Ascending aorta (tissue), 2 donors: ENCODE measurements at regions not wholly inside any gene's neighbourhood (a gene's known extent, or its start where the extent isn't known, plus 50 kb on each side); places are given as distances from the start of the nearest gene placed in this dataset.

Experiments
- DNase-seq, 2 donors: peaks; one replicate each; pipeline ENCODE4 v3.0.0-alpha.2; 2019; ENCODE audit warnings: low spot score in 2 of 2
- H3K27ac ChIP-seq, 2 donors: fragments of 200-600 bp; sonication (generic); one replicate each; pipeline ENCODE4 v1.5.1; 2016 to 2017; ENCODE audit warnings: mild to moderate bottlenecking in 1 of 2
- H3K27me3 ChIP-seq: fragments of 200-600 bp; sonication (generic); one replicate; pipeline ENCODE4 v1.5.1; 2017
- H3K36me3 ChIP-seq, 2 donors: fragments of 200-600 bp; sonication (generic); one replicate each; pipeline ENCODE4 v1.5.1; 2016
- H3K4me1 ChIP-seq, 2 donors: fragments of 200-600 bp; sonication (generic); one replicate each; pipeline ENCODE4 v1.5.1; 2016 to 2017; ENCODE audit warnings: mild to moderate bottlenecking in 1 of 2
- H3K4me3 ChIP-seq, 2 donors: fragments of 200-600 bp; sonication (generic); one replicate each; pipeline ENCODE4 v1.5.1; 2016 to 2017; ENCODE audit warnings: mild to moderate bottlenecking in 1 of 2
- H3K9me3 ChIP-seq, 2 donors: fragments of 200-600 bp; sonication (generic); one replicate each; pipeline ENCODE4 v1.5.1; 2016
- CTCF ChIP-seq, 3 experiments: fragments of 200-600 bp in 2 of 3; fragments of 450-650 bp in 1 of 3; sonication (generic) in 2 of 3; IDR thresholded peaks; one replicate each; pipeline ENCODE4 v1.5.1; 2016 to 2019; ENCODE audit warnings: antibody characterized with exemption in 3 of 3, mild to moderate bottlenecking in 1 of 3, moderate library complexity in 1 of 3
- intact Hi-C: fragments of 100-400 bp; cut with DNase I; formaldehyde crosslinking; loops from one replicate; pipeline ENCODE4 v1.15.1; 2023

- Histone ChIP-seq H3K36me3 (peaks cover 0 to 9% of the 10 kb centered on the region in 2 donors), H3K4me1 (no peaks in the 10 kb centered on the region), H3K9me3 (no peaks in the 10 kb centered on the region), H3K4me3 (no peak overlapping the region), H3K27me3 (no peaks in the 10 kb centered on the region), H3K27ac (no peak overlapping the region)
- intact Hi-C loops = no loop called here
- TF ChIP-seq CTCF (IDR thresholded peaks at IDR 0.05) = no peak
- DNase-seq = no peak
Observed at GRCh38 chr21:36239585-36239984, 80.4 kb upstream of the MORC3 start.

GRCh38 chr21:36241717-36242116 is 78.3 kb upstream of the MORC3 start:
- intact Hi-C loops = no loop called here
- Histone ChIP-seq H3K27ac (no peak overlapping the region), H3K4me3 (no peak overlapping the region), H3K27me3 (no peaks in the 10 kb centered on the region), H3K9me3 (no peaks in the 10 kb centered on the region), H3K36me3 (peaks cover 13 to 26% of the 10 kb centered on the region in 2 donors), H3K4me1 (no peaks in the 10 kb centered on the region)
- no peak for DNase-seq
- TF ChIP-seq CTCF (IDR thresholded peaks at IDR 0.05) = no peak

- DNase-seq = no peak
- Histone ChIP-seq H3K4me1 (no peaks in the 10 kb centered on the region), H3K4me3 (no peak overlapping the region), H3K27ac (no peak overlapping the region), H3K27me3 (no peaks in the 10 kb centered on the region), H3K9me3 (no peaks in the 10 kb centered on the region), H3K36me3 (peaks cover 18 to 39% of the 10 kb centered on the region in 2 donors)
- no peak for TF ChIP-seq CTCF (IDR thresholded peaks at IDR 0.05)
- intact Hi-C loops = no loop called here
Observed at GRCh38 chr21:36245115-36245514, 74.9 kb upstream of the MORC3 start.

- Histone ChIP-seq H3K27ac (no peak overlapping the region), H3K9me3 (no peaks in the 10 kb centered on the region), H3K27me3 (no peaks in the 10 kb centered on the region), H3K4me3 (no peak overlapping the region), H3K36me3 (peaks cover 19 to 43% of the 10 kb centered on the region in 2 donors), H3K4me1 (no peaks in the 10 kb centered on the region)
- DNase-seq = no peak
- no peak for TF ChIP-seq CTCF (IDR thresholded peaks at IDR 0.05)
- intact Hi-C loops = no loop called here
Observed at GRCh38 chr21:36245649-36246048, 74.3 kb upstream of the MORC3 start.

GRCh38 chr21:36246080-36246631 is 73.8 kb upstream of the MORC3 start:
- H3K9me3 ChIP-seq = no peaks in the 10 kb centered on the region
- no peaks in the 10 kb centered on the region for H3K4me1 ChIP-seq
- TF ChIP-seq CTCF (IDR thresholded peaks at IDR 0.05) = no peak
- H3K27ac ChIP-seq = no peak overlapping the region
- DNase-seq = no peak
- H3K36me3 ChIP-seq = peaks cover 24 to 47% of the 10 kb centered on the region in 2 donors
- intact Hi-C loops = no loop called here
- no peak overlapping the region for H3K4me3 ChIP-seq
- H3K27me3 ChIP-seq = no peaks in the 10 kb centered on the region
